Astrocyte (in vitro differentiated cells and primary cell): ENCODE measurements at regions not wholly inside any gene's neighbourhood (a gene's known extent, or its start where the extent isn't known, plus 50 kb on each side); places are given as distances from the start of the nearest gene placed in this dataset.

Source experiments
- DNase-seq: peaks from one replicate; pipeline ENCODE4 v3.0.0-alpha.2; 2010; ENCODE audit warnings: low read depth
- FAIRE-seq: peaks from 2 replicates; lab custom pipeline; 2011; peaks lifted over from hg19 to GRCh38; lab: Jason Lieb, UNC
- H2AFZ ChIP-seq: 2 replicates; pipeline ENCODE4 v1.6.0; 2012; ENCODE audit warnings: low read depth, low read length, inconsistent platforms
- H3K27ac ChIP-seq: 2 replicates; pipeline ENCODE4 v1.5.1; 2011; ENCODE audit warnings: low read depth, low read length, inconsistent platforms
- H3K27me3 ChIP-seq: 2 replicates; pipeline ENCODE4 v1.6.0; 2011; ENCODE audit warnings: low read length, inconsistent platforms; ENCODE audit not compliant: insufficient read depth
- H3K36me3 ChIP-seq: 2 replicates; pipeline ENCODE4 v1.5.1; 2011; ENCODE audit warnings: low read length, inconsistent platforms; ENCODE audit not compliant: insufficient read depth
- H3K4me1 ChIP-seq: 2 replicates; pipeline ENCODE4 v1.5.1; 2011; ENCODE audit warnings: low read length, inconsistent platforms; ENCODE audit not compliant: insufficient read depth
- H3K4me2 ChIP-seq: 2 replicates; pipeline ENCODE4 v1.6.0; 2012; ENCODE audit warnings: low read length, inconsistent platforms
- H3K4me3 ChIP-seq: 2 replicates; pipeline ENCODE4 v1.5.1; 2011; ENCODE audit warnings: low read depth, mild to moderate bottlenecking, low read length, inconsistent platforms; ENCODE audit not compliant: insufficient read depth
- H3K79me2 ChIP-seq: 2 replicates; pipeline ENCODE4 v1.6.0; 2012; ENCODE audit warnings: mild to moderate bottlenecking, low read length, inconsistent platforms; ENCODE audit not compliant: insufficient read depth
- H3K9ac ChIP-seq: 2 replicates; pipeline ENCODE4 v1.6.0; 2012; ENCODE audit warnings: mild to moderate bottlenecking, low read length, inconsistent platforms
- H3K9me3 ChIP-seq: 2 replicates; pipeline ENCODE4 v1.5.1; 2012; ENCODE audit warnings: low read depth, mild to moderate bottlenecking, low read length, inconsistent platforms; ENCODE audit not compliant: insufficient read depth
- H4K20me1 ChIP-seq: 2 replicates; pipeline ENCODE4 v1.6.0; 2012; ENCODE audit warnings: low read length, inconsistent platforms; ENCODE audit not compliant: insufficient read depth
- H3K27ac Mint-ChIP-seq: one replicate; pipeline ENCODE4 v1.8.0; 2021; ENCODE audit warnings: mild to moderate bottlenecking, mixed read lengths; ENCODE audit not compliant: unreplicated experiment
- H3K27me3 Mint-ChIP-seq: one replicate; pipeline ENCODE4 v1.8.0; 2021; ENCODE audit warnings: low read depth, mixed read lengths; ENCODE audit not compliant: unreplicated experiment
- H3K36me3 Mint-ChIP-seq: one replicate; pipeline ENCODE4 v1.8.0; 2021; ENCODE audit warnings: low read depth, mixed read lengths; ENCODE audit not compliant: unreplicated experiment
- H3K4me1 Mint-ChIP-seq: one replicate; pipeline ENCODE4 v1.8.0; 2021; ENCODE audit warnings: low read depth, mixed read lengths; ENCODE audit not compliant: unreplicated experiment
- H3K4me3 Mint-ChIP-seq: one replicate; pipeline ENCODE4 v1.8.0; 2021; ENCODE audit warnings: mild to moderate bottlenecking, moderate library complexity, mixed read lengths; ENCODE audit not compliant: unreplicated experiment
- H3K9me3 Mint-ChIP-seq: one replicate; pipeline ENCODE4 v1.8.0; 2021; ENCODE audit warnings: mild to moderate bottlenecking, mixed read lengths; ENCODE audit not compliant: unreplicated experiment
- EZH2 ChIP-seq: IDR thresholded peaks from 2 replicates; pipeline ENCODE4 v1.6.1; 2012; ENCODE audit warnings: mild to moderate bottlenecking, low read length, inconsistent platforms; ENCODE audit not compliant: insufficient read depth
- TF ChIP-seq, protein P1 (sequence below): IDR thresholded peaks from 2 replicates; pipeline ENCODE4 v1.5.1; 2011; ENCODE audit warnings: low read depth, mild to moderate bottlenecking, inconsistent platforms, low read length, moderate library complexity; ENCODE audit not compliant: insufficient read depth

DNA sequence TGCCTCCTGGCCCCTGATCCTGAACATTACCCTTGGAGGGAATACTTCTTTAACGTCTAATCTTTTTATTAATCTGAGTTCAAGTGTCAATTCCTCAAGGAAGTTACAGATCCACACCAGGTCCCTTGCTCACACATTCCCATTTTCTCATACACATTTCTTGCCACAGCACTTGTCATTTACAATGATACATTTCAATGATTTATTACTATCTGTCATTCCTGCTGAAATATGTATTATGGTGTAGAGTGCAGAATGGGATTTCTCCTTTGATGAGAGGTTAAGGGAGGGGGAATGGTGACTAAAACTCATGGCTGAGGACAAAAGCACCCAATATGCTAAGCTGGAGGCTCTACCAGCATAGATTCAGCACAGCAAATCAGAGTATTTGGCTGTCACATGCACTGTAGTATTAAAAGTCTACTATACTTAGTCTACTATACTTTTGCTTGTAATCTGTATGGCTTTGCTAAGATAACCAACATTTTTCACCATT, 982.5 kb downstream of the TTLL7 start:
- H3K36me3 Mint-ChIP-seq: no peaks in the 10 kb centered on the region
- DNase-seq: no peak
- peaks cover 13% of the 10 kb centered on the region for H3K9me3 Mint-ChIP-seq
- Histone ChIP-seq H3K79me2 (no peaks in the 10 kb centered on the region), H3K4me1 (no peaks in the 10 kb centered on the region), H3K9ac (no peak overlapping the region), H3K4me2 (no peak overlapping the region), H3K36me3 (no peaks in the 10 kb centered on the region), H3K4me3 (no peak overlapping the region), H4K20me1 (no peaks in the 10 kb centered on the region), H3K27me3 (no peaks in the 10 kb centered on the region), H2AFZ (no peak overlapping the region), H3K27ac (no peak overlapping the region), H3K9me3 (no peaks in the 10 kb centered on the region)
- no peak for TF ChIP-seq EZH2
- TF ChIP-seq, protein P1, sequence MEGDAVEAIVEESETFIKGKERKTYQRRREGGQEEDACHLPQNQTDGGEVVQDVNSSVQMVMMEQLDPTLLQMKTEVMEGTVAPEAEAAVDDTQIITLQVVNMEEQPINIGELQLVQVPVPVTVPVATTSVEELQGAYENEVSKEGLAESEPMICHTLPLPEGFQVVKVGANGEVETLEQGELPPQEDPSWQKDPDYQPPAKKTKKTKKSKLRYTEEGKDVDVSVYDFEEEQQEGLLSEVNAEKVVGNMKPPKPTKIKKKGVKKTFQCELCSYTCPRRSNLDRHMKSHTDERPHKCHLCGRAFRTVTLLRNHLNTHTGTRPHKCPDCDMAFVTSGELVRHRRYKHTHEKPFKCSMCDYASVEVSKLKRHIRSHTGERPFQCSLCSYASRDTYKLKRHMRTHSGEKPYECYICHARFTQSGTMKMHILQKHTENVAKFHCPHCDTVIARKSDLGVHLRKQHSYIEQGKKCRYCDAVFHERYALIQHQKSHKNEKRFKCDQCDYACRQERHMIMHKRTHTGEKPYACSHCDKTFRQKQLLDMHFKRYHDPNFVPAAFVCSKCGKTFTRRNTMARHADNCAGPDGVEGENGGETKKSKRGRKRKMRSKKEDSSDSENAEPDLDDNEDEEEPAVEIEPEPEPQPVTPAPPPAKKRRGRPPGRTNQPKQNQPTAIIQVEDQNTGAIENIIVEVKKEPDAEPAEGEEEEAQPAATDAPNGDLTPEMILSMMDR: no peak
- no peaks in the 10 kb centered on the region for H3K4me1 Mint-ChIP-seq
- no peak overlapping the region for H3K27ac Mint-ChIP-seq
- no peak for FAIRE-seq
- H3K27me3 Mint-ChIP-seq: no peaks in the 10 kb centered on the region
- H3K4me3 Mint-ChIP-seq: no peak overlapping the region

DNA sequence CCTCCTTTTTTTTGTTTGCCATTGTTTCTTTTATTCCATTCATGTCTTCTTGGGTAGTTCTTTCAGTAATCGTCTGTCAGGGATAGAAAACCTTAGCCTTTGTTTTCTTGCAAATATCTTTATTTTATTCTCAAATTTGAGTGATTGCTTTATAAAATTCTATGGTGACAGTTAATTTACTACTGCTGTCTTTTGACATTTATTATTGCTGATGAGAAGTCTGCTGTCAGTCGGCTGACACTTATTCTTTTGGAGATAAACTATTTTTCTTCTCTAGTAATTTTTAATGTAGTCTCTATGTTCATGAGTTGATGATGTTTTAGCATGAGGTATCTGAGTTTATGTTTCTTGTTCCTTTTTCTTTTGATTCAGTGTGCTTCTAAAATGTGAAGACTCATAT, 983.8 kb downstream of the TTLL7 start:
- no peak overlapping the region for H3K27ac ChIP-seq
- H3K27me3 ChIP-seq: no peaks in the 10 kb centered on the region
- Mint-ChIP-seq H3K4me1 (no peaks in the 10 kb centered on the region), H3K27me3 (no peaks in the 10 kb centered on the region), H3K9me3 (peaks cover 3% of the 10 kb centered on the region), H3K4me3 (no peak overlapping the region), H3K36me3 (no peaks in the 10 kb centered on the region), H3K27ac (no peak overlapping the region)
- H4K20me1 ChIP-seq: no peaks in the 10 kb centered on the region
- no peak for DNase-seq
- H2AFZ ChIP-seq: no peak overlapping the region
- H3K79me2 ChIP-seq: no peaks in the 10 kb centered on the region
- no peak for FAIRE-seq
- no peaks in the 10 kb centered on the region for H3K36me3 ChIP-seq
- H3K4me3 ChIP-seq: no peak overlapping the region
- H3K9ac ChIP-seq: no peak overlapping the region
- no peaks in the 10 kb centered on the region for H3K9me3 ChIP-seq
- H3K4me1 ChIP-seq: no peaks in the 10 kb centered on the region
- TF ChIP-seq EZH2: no peak
- TF ChIP-seq, protein P1: no peak
- no peak overlapping the region for H3K4me2 ChIP-seq

DNA sequence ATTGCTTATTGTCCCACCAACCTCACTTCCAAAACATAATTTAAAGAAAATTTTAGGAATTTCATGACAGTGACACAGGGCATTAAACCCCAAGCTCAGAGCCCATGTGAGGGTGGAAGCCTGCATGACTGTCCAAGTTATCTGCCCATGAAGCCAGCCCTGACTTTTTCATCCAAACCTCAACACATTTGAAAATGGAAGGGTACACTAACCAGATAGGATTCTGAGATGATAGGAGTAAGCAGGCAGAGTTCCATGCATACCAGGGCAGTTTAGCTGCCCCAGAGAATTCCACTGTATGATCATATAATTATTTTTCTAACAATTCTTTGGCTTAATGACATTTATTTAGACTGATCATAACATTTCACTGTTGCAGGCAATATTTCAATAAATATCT, 986.0 kb downstream of the TTLL7 start:
- Mint-ChIP-seq H3K4me3 (no peak overlapping the region), H3K27me3 (no peaks in the 10 kb centered on the region), H3K9me3 (no peaks in the 10 kb centered on the region), H3K4me1 (no peaks in the 10 kb centered on the region), H3K36me3 (no peaks in the 10 kb centered on the region), H3K27ac (no peak overlapping the region)
- Histone ChIP-seq H3K4me3 (no peak overlapping the region), H3K9ac (no peak overlapping the region), H4K20me1 (no peaks in the 10 kb centered on the region), H3K27ac (no peak overlapping the region), H3K79me2 (no peaks in the 10 kb centered on the region), H2AFZ (no peak overlapping the region), H3K36me3 (no peaks in the 10 kb centered on the region), H3K27me3 (no peaks in the 10 kb centered on the region), H3K4me1 (no peaks in the 10 kb centered on the region), H3K4me2 (no peak overlapping the region), H3K9me3 (no peaks in the 10 kb centered on the region)
- TF ChIP-seq, protein P1: no peak
- no peak for TF ChIP-seq EZH2
- FAIRE-seq: no peak
- no peak for DNase-seq
